ENCODE measurements at regions not wholly inside any gene's neighbourhood (a gene's known extent, or its start where the extent isn't known, plus 50 kb on each side); places are given as distances from the start of the nearest gene placed in this dataset.

DNA sequence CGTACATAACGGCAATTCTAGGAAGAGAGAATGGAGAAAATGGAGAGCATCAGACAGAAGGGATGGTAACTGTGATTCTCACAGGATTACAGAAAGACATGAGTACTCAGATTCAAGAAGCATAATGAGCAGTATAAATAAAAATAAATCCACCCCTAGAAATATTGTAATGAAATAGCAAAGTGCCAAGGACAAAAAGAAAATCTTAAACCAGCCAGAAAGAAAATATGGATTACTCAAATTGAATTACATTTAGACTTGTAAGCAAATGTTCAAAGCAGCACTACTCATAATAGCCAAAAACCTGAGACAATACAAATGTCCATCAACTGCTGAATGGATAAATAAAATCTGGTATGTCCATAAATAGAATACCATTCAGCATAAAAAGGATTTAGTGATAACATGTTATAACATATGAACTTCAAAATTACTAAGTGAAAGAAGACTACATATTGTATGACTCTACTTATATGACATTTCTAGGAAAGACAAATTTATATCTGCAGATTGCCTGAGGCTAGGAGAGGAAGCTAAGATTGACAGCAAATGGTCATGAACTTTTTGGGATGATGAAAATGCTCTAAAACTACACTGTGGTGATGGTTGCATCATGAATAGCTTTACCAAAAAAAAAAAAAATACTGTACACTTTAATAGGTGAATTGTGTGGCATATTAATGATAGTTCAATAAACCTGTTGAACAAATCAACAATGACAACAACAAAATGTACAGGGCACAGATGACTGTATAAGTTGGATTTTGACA, 63.4 kb upstream of the SPTBN1 start:
- DNase-seq = no peak

DNA sequence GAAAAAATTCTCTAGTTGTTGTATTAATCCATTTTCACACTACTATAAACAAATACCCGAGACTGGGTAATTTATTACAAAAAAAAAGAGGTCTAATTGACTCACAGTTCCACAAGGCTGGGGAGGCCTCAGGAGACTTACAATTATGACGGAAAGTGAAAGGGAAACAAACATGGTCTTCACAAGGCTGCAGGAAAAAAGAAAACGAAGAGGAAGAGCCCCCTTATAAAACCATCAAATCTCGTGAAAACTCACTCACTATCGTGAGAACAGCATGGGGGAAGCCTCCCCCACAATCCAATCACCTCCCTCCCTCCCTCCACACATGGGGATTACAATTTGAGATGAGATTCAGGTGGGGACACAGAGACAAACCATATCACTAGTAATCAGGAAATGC, 61.7 kb upstream of the SPTBN1 start:
- DNase-seq = peak; percentile 8

DNA sequence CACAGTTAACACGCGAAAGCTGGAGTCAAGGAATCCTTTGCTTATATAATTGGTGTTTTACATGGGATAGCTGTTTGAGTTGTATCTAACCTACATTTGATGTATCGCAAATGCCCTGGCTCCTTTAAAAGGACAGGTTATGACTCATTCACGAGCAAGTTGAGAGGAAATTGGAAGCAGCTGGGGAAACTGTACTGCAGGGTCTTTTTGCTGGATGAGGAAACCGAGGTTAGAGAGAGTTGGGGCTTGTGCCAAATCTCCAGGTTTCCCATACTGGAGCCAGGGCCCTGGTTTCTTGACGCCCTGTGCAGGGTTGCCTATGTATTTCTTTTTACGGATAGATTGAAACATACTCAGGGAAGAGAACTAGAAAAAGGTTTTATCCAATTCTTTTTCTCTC, 60.0 kb upstream of the SPTBN1 start:
- DNase-seq = no peak

DNA sequence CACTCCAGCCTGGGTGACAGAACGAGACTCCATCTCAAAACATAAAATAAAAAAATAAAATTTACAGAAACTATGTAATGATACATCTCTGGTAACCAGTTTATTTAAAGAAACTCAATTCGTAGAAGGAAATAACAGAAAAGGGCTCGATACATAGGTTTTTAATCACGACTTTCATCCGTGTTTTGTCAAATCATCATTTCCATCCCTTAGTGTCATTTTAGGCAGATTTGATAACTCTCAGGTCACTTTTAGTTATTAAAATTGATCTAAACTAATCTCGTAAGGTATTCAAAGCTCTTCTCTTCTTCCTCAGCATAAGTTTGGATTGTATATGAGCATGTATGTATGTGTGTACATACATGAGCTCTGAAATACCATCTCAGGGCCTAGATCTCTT, 59.3 kb upstream of the SPTBN1 start:
- DNase-seq = no peak

DNA sequence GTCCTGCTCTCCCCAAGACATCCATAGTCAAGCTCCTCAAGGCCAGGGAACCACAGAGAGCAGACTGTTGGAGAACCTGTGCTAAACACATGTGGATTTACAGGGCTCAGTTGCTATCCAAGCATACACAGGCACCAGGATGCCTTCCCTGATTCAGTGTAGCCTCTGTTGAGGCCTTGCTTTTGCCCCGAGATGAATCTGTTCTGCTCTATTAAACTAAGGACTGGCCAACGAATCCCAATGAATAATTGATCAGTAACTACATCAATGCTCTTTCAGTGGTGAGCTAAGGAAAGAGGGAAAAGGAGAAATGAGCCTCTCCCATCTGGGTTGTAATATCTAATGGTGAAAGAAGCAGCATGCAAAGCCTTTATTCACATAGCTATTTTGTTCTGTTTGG, 58.7 kb upstream of the SPTBN1 start:
- DNase-seq = no peak

DNA sequence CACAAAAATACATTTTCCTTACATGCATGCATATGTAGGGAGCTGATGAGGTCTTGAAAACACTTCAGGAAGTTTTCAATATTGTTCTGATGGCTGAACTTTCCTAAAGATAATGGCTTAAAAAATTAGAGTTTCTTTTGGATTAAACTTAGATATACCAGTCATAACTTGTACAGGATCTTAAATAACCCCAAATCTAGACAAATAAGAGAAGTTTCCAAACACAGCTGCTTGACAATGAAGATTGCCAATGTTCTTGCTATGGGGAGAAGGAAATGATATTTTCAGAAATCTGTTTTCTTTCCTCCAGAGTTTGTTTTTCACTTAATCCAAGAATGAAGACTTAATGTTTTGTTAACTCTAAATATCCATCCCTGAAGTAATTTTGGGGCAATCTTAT, 54.6 kb upstream of the SPTBN1 start:
- DNase-seq = no peak

DNA sequence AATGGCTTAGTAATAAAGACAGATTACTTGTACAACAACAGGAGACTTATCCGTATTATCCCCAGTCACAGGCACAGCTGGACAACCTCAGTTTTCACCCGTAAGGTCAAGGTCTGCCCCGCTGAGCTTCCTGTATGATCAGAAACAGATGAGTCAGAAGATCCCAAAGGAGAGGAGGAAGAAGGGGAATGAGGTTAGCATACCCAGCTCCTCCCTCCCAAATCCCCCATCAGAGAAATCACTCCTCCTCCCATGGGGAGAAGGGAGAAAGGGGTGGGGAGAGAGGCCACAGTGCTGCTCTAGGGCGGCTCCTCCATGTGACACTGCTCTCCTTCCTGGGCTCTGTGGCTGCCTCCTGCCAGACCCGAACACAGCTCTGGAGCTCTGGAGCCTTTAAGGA, 53.8 kb upstream of the SPTBN1 start:
- no peak for DNase-seq

DNA sequence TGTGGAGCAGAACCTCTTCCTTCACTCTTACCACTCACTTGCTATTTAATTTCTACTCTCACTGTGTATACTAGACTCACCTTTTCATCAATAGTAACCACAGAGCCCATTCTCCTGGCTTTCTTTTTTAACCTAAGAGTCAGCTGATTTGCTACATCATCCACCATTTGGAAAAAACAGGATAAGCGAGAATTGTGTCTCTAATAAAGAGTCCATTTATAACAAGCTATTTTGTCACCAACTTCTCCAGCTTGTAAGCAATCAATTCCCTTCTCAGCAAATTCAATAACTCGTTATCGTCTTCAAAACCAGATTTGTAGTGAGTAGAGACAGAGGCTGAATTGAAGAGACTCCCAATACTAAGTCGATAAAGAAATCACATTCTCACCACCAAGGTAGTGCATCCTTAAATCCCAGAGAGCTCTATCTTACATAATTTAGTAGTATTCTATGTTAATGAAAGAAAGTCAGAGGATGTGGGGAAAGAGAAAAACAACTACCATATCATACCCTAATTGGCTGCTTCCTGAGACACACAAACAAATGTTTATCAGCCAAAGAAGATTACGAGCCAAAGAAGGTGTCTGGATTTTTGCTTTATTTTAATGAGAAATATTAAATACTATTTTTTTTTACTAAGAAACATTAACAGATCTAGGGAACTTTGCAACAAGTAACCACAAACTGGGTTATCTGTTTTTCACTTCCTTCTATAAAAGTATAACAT, 52.5 kb upstream of the SPTBN1 start:
- no peak for DNase-seq

DNA sequence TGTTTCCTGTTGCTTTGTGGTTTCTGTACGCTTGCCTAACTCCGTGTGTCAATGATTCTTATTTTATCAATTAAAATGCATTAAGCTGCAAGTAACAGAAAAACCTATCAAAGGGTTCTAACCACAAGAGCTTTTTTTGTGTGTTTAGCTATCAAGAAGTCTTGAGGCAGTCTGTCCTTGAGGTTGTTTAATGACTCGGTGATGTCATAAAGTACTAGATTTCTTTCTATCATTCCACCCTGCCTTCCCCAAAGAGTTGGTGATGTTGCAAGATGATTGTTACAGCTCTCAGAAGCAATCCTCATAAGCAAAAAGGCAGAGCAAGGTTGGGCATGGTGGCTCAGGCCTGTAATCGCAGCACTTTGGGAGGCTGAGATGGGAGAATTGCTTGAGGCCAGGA, 51.9 kb upstream of the SPTBN1 start:
- DNase-seq = peak; percentile 15

DNA sequence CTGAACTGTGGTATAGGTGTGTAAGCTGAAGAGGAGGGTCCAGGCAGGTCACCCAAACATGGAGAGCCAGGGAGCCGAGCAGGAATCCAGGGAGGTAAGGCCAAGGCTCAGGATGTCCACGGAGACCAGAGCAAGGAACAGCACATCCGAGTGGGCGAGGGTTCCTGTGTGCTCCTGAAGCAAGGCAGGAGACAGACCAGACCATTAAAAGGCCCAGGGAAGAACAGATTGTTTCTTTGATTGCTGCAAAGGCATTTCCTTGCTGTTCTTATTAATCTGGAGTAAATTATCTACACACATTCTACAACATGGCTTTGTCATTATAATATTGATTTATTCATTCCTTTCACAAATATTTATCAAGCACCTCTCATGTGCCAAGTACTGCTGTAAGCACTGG, 50.1 kb upstream of the SPTBN1 start:
- DNase-seq = no peak
